Mucosa of descending colon (tissue), 3 donors: ENCODE measurements at regions not wholly inside any gene's neighbourhood (a gene's known extent, or its start where the extent isn't known, plus 50 kb on each side); places are given as distances from the start of the nearest gene placed in this dataset.

Experiments
- ATAC-seq: fragments of 200-7000 bp; cut with Tn5 transposase; one replicate; pipeline ENCODE4 v1.9.1; 2020; ENCODE audit warnings: mild to moderate bottlenecking, moderate library complexity
- DNase-seq, 3 donors: peaks; one replicate each; pipeline ENCODE4 v3.0.0-alpha.2; 2020
- H3K36me3 ChIP-seq: fragments of 200-600 bp; one replicate; pipeline ENCODE4 v1.8.0; 2021; ENCODE audit warnings: low read depth, mild to moderate bottlenecking
- H3K4me1 ChIP-seq: fragments of 200-600 bp; one replicate; pipeline ENCODE4 v1.8.0; 2021; ENCODE audit warnings: low read depth, mild to moderate bottlenecking
- H3K4me3 ChIP-seq: fragments of 200-600 bp; one replicate; pipeline ENCODE4 v1.8.0; 2021; ENCODE audit warnings: mild to moderate bottlenecking
- H3K9me3 ChIP-seq: fragments of 200-600 bp; one replicate; pipeline ENCODE4 v1.8.0; 2021; ENCODE audit warnings: mild to moderate bottlenecking
- intact Hi-C, 2 donors: fragments of 100-400 bp; cut with DNase I in 1 of 2; cut with micrococcal nuclease in 1 of 2; formaldehyde crosslinking; loops; one replicate each; pipeline versions ENCODE4 v1.11.0 to v1.11.1; 2022; cut with DNase I, micrococcal nuclease
- TF ChIP-seq, protein P1 (sequence below): fragments of 200-600 bp; IDR thresholded peaks from one replicate; pipeline ENCODE4 v1.8.0; 2022; ENCODE audit warnings: antibody characterized with exemption, mild to moderate bottlenecking
- donor health status: DM: no; HTN: no; CAD: no; lungs with moderate emphysema.
- donor health status: DM: no; HTN: no; CAD: no.
- donor health status: DM: no; HTN: yes; CAD: no.

DNA sequence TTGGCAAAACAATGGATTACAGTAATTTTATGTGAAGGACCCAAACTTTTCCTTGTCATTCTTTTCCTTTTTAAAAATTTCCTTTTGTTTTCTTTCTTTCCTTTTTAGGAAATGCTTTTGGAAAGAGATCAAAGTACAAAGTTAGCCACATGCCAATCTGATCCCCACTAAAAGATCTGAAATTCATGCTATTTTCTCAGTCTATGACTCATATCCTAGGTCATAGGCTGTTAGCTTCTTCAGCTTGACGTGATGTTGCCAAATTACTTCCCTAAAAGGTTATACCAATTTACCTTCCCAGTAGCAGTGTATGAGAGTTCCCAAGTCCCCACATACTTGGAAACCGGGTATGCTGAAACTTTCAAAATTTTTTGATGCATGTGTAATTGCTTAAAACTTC is 355.3 kb downstream of the INSIG2 start:
- H3K36me3 ChIP-seq: no peaks in the 10 kb centered on the region
- H3K4me1 ChIP-seq: no peaks in the 10 kb centered on the region
- H3K9me3 ChIP-seq: no peaks in the 10 kb centered on the region
- DNase-seq (no peak), ATAC-seq (no peak)
- TF ChIP-seq, protein P1, sequence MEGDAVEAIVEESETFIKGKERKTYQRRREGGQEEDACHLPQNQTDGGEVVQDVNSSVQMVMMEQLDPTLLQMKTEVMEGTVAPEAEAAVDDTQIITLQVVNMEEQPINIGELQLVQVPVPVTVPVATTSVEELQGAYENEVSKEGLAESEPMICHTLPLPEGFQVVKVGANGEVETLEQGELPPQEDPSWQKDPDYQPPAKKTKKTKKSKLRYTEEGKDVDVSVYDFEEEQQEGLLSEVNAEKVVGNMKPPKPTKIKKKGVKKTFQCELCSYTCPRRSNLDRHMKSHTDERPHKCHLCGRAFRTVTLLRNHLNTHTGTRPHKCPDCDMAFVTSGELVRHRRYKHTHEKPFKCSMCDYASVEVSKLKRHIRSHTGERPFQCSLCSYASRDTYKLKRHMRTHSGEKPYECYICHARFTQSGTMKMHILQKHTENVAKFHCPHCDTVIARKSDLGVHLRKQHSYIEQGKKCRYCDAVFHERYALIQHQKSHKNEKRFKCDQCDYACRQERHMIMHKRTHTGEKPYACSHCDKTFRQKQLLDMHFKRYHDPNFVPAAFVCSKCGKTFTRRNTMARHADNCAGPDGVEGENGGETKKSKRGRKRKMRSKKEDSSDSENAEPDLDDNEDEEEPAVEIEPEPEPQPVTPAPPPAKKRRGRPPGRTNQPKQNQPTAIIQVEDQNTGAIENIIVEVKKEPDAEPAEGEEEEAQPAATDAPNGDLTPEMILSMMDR: no peak
- intact Hi-C loops: no loop called here
- no peak overlapping the region for H3K4me3 ChIP-seq

DNA sequence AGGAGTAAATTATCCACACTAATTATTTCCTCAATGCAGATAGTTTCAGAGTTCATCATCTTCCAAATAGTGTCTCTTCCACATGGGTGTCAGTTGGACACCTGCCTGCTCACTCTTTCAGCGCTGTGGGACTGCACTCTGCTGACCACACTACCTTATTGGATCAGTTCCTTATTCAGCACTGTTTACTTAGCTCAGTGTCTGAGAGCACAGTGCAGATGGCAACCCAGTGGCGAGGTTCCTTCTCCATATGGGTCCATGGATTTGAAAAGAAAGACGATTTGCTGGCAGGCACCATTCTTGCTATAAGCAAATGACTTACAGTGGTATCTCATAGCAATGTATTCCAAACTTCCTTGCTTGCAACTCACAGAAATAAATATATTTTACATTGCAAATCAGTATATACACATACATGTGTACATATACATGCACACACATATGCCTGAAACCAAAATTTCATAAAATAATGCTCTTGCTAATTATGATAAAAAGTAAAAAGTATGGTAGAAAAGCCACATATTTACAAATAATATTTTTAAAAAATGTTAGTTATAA is 354.8 kb downstream of the INSIG2 start:
- DNase-seq (no peak), ATAC-seq (no peak)
- Histone ChIP-seq H3K4me1 (no peaks in the 10 kb centered on the region), H3K4me3 (no peak overlapping the region), H3K9me3 (no peaks in the 10 kb centered on the region), H3K36me3 (no peaks in the 10 kb centered on the region)
- TF ChIP-seq, protein P1: no peak
- intact Hi-C loops: no loop called here

DNA sequence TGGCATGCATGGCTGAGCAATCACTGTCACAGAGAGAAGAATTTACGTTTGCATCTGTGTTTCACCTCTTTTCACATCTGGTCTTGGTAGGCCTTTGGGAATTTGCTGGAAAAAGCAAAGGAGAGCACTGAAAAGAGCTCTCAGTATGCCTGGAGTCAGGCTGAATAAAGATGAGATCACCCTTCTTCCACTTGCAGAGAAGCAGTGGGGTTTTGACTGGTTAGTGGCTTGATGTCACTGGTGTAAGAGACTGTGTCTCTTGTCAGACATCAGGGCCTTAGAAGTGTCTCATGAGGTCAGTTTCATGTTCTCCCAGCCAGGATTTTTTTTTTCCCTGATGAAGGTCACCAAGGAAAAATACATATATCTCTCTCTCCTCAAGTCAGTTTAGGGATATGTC is 353.8 kb downstream of the INSIG2 start:
- TF ChIP-seq, protein P1: no peak
- no peak for ATAC-seq
- intact Hi-C loops: no loop called here

DNA sequence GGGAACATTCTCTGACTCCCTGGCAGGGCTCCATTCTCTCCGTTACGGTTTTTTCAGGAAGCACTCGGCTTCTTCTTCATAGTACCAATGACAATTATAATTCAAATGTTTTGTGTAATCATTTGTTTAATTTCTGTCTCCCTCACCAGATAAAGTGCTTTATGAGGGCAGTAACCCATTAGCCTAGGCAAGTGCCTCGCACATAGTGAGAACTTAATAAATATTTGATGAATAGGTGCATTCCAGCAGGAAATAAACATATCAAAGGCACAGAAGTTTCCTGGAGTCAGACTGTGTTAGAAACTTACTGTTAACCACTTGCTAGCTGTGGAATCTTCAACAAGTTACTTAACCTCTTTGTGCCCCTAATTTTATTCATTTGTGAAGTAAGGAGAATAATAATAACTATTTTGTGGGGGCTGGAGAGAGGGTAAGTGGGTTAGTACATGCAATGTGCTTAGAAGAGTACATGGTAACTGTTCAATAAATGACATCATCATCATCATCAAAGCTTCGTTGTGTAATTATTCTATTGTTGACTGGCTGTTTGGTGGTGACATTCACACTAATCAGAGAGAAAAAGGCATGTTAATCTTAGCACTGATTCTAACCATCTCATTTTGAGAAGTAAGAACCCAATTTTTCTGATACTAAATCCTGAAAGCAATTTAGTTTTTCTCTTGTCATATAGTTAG is 352.3 kb downstream of the INSIG2 start:
- Histone ChIP-seq H3K4me1 (no peaks in the 10 kb centered on the region), H3K9me3 (no peaks in the 10 kb centered on the region), H3K4me3 (no peak overlapping the region), H3K36me3 (no peaks in the 10 kb centered on the region)
- TF ChIP-seq, protein P1: no peak
- intact Hi-C loops: no loop called here
- ATAC-seq (no peak), DNase-seq (no peak)

More for the DNA sequence above, 353.8 kb downstream of the INSIG2 start:
- no peaks in the 10 kb centered on the region for H3K4me1 ChIP-seq
- H3K9me3 ChIP-seq: no peaks in the 10 kb centered on the region
- DNase-seq: no peak
- H3K36me3 ChIP-seq: no peaks in the 10 kb centered on the region
- H3K4me3 ChIP-seq: no peak overlapping the region

DNA sequence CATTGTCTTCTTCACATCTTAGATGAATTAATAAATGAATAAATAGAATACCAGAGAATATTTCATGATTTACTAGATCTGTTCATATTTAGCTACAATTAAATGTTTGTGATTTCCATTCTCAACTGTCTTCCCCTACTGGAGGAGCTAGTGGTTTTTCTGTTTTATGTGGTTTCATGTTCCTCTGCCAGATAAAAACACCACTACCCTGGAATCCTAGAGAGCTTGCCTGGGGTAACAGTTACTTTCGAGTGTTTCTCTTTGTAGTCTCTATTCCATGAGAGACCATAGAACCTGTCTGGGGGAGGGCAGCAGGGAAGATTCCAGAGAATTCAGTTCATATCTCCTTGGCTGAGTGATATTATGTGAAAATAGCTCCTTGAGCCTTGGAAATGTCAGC is 349.2 kb downstream of the INSIG2 start:
- Histone ChIP-seq H3K36me3 (no peaks in the 10 kb centered on the region), H3K9me3 (no peaks in the 10 kb centered on the region), H3K4me1 (no peaks in the 10 kb centered on the region), H3K4me3 (no peak overlapping the region)
- intact Hi-C loops: no loop called here
- TF ChIP-seq, protein P1: no peak
- DNase-seq (no peak), ATAC-seq (no peak)
